ENCODE measurements at regions not wholly inside any gene's neighbourhood (a gene's known extent, or its start where the extent isn't known, plus 50 kb on each side); places are given as distances from the start of the nearest gene placed in this dataset.

- DNase-seq (ENCODE audit: low read depth), result no peak
- TF ChIP-seq, protein P1, sequence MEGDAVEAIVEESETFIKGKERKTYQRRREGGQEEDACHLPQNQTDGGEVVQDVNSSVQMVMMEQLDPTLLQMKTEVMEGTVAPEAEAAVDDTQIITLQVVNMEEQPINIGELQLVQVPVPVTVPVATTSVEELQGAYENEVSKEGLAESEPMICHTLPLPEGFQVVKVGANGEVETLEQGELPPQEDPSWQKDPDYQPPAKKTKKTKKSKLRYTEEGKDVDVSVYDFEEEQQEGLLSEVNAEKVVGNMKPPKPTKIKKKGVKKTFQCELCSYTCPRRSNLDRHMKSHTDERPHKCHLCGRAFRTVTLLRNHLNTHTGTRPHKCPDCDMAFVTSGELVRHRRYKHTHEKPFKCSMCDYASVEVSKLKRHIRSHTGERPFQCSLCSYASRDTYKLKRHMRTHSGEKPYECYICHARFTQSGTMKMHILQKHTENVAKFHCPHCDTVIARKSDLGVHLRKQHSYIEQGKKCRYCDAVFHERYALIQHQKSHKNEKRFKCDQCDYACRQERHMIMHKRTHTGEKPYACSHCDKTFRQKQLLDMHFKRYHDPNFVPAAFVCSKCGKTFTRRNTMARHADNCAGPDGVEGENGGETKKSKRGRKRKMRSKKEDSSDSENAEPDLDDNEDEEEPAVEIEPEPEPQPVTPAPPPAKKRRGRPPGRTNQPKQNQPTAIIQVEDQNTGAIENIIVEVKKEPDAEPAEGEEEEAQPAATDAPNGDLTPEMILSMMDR (conservative IDR thresholded peaks at IDR 0.05; ENCODE audit: control insufficient read depth, insufficient read depth, low read depth, low read length), result no peak
- H3K4me3 ChIP-seq (ENCODE audit: control insufficient read depth, low read depth, low read length), result no peak overlapping the region
These were observed 1322.2 kb downstream of the PCDH9 start for GRCh38 chr13:65907666-65908525.

- TF ChIP-seq, protein P1 (conservative IDR thresholded peaks at IDR 0.05; ENCODE audit: control insufficient read depth, insufficient read depth, low read depth, low read length), result no peak
- DNase-seq (ENCODE audit: low read depth), result no peak
- no peak overlapping the region for H3K4me3 ChIP-seq (ENCODE audit: control insufficient read depth, low read depth, low read length)
These were observed 1328.4 kb downstream of the PCDH9 start for GRCh38 chr13:65901723-65902122.

- DNase-seq (ENCODE audit: low read depth), result no peak
- TF ChIP-seq, protein P1 (conservative IDR thresholded peaks at IDR 0.05; ENCODE audit: control insufficient read depth, insufficient read depth, low read depth, low read length), result no peak
- no peak overlapping the region for H3K4me3 ChIP-seq (ENCODE audit: control insufficient read depth, low read depth, low read length)
These were observed 1336.1 kb downstream of the PCDH9 start for GRCh38 chr13:65894049-65894448.

GRCh38 chr13:65892859-65893258, 1337.3 kb downstream of the PCDH9 start:
- H3K4me3 ChIP-seq (ENCODE audit: control insufficient read depth, low read depth, low read length), result no peak overlapping the region
- TF ChIP-seq, protein P1 (conservative IDR thresholded peaks at IDR 0.05; ENCODE audit: control insufficient read depth, insufficient read depth, low read depth, low read length), result no peak
- DNase-seq (ENCODE audit: low read depth), result no peak

GRCh38 chr13:65889368-65889767, 1340.8 kb downstream of the PCDH9 start:
- TF ChIP-seq, protein P1 (conservative IDR thresholded peaks at IDR 0.05; ENCODE audit: control insufficient read depth, insufficient read depth, low read depth, low read length), result no peak
- DNase-seq (ENCODE audit: low read depth), result peak; percentile 44
- H3K4me3 ChIP-seq (ENCODE audit: control insufficient read depth, low read depth, low read length), result no peak overlapping the region

DNA sequence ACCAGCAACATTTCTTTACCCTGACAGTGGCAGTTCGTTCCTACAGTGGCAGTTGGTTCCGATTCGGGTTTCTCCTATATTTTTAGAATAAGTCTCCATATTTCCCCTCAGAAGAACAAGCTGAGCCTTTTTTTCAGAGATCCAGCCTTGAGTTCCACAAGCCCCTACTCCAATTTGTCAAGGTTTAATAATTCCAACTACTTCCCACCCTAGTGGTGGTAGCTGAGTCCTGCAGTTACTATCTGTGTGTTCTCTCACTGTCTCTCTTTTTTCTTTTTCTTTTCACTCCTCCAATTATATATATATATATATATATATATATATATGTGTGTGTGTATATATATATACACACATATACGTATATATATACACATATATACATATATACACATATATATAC, 1347.3 kb downstream of the PCDH9 start:
- no peak overlapping the region for H3K4me3 ChIP-seq (ENCODE audit: control insufficient read depth, low read depth, low read length)
- no peak for DNase-seq (ENCODE audit: low read depth)
- TF ChIP-seq, protein P1 (conservative IDR thresholded peaks at IDR 0.05; ENCODE audit: control insufficient read depth, insufficient read depth, low read depth, low read length), result peak; percentile 27

Data from fibroblast of mammary gland (primary cell).